NT2/D1 (cell line): ENCODE measurements at regions not wholly inside any gene's neighbourhood (a gene's known extent, or its start where the extent isn't known, plus 50 kb on each side); places are given as distances from the start of the nearest gene placed in this dataset.

ENCODE experiments used
- YY1 ChIP-seq: IDR thresholded peaks from 2 replicates; pipeline ENCODE4 v1.6.1; 2011; ENCODE audit not compliant: insufficient read length, insufficient read depth
- ZNF274 ChIP-seq: IDR thresholded peaks from 2 replicates; pipeline ENCODE4 v1.6.1; 2011; ENCODE audit warnings: mild to moderate bottlenecking, low read depth, low read length

DNA sequence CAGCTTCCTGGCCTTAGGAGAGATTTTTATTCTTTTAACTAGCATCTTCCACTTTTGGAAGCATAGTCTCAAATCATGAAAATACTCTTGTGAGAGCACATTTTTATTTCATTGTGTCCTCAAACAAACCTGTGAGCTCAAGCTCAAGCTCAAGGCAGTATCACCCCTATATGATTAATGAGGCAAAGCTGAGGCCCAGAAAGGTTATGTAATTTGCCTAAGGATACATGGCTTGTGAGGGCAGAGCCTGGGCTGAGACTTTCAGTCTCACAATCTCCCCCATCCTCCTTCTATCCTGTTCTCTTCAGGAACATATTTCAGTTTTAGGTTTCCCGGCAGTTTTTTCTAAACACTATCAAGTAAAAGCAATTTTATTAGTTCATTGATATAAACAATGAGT, 359.5 kb downstream of the PTEN start:
- TF ChIP-seq YY1: no peak
- no peak for TF ChIP-seq ZNF274
